OCI-LY3 (cell line): ENCODE measurements at regions not wholly inside any gene's neighbourhood (a gene's known extent, or its start where the extent isn't known, plus 50 kb on each side); places are given as distances from the start of the nearest gene placed in this dataset.

Experiments used
- EZH2phosphoT487 ChIP-seq: fragments of 200-600 bp; shearing (Covaris generic); IDR thresholded peaks from 2 replicates; pipeline ENCODE4 v1.6.1; 2018; ENCODE audit warnings: antibody characterized with exemption, mixed run types, low read depth
- TF ChIP-seq, protein P1 (sequence below): fragments of 200-600, 300-600 bp; sonication (generic); IDR thresholded peaks from 2 replicates; pipeline ENCODE4 v1.5.1; 2014; ENCODE audit warnings: antibody characterized with exemption, low read length, low read depth

DNA sequence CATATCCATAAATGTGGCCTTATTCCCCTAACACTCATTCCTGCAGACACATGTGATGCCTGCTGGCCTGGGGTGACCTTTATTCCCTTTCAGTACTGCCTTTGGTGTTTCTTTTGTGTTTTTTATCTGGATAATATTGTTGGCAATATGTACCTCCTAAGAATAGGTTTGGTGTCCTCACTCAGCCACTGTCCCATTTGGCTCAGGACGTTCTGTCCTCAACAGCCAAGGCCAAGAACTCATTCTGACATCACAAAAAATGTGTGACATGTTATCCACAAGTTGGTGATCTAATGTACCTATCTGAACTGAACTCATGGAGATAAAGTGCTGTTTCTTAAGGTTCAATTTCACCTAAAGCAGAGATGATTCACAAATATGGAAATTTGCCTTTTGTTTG, 142.9 kb upstream of the GRAMD2B start:
- TF ChIP-seq, protein P1, sequence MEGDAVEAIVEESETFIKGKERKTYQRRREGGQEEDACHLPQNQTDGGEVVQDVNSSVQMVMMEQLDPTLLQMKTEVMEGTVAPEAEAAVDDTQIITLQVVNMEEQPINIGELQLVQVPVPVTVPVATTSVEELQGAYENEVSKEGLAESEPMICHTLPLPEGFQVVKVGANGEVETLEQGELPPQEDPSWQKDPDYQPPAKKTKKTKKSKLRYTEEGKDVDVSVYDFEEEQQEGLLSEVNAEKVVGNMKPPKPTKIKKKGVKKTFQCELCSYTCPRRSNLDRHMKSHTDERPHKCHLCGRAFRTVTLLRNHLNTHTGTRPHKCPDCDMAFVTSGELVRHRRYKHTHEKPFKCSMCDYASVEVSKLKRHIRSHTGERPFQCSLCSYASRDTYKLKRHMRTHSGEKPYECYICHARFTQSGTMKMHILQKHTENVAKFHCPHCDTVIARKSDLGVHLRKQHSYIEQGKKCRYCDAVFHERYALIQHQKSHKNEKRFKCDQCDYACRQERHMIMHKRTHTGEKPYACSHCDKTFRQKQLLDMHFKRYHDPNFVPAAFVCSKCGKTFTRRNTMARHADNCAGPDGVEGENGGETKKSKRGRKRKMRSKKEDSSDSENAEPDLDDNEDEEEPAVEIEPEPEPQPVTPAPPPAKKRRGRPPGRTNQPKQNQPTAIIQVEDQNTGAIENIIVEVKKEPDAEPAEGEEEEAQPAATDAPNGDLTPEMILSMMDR, result no peak
- no peak for TF ChIP-seq EZH2phosphoT487
